ENCODE measurements at regions not wholly inside any gene's neighbourhood (a gene's known extent, or its start where the extent isn't known, plus 50 kb on each side); places are given as distances from the start of the nearest gene placed in this dataset.

GRCh38 chr10:129392855-129393254 is 74.2 kb upstream of the MGMT start:
- Histone ChIP-seq H3K9me3 (ENCODE audit: control insufficient read depth in 1 of 2, low read length in 2 of 2) (no peaks in the 10 kb centered on the region), H3K27me3 (ENCODE audit: insufficient read depth, low read length) (no peaks in the 10 kb centered on the region), H3K27ac (ENCODE audit: low read depth, low read length) (no peak overlapping the region), H3K4me1 (ENCODE audit: insufficient read depth, low read length) (no peaks in the 10 kb centered on the region), H3K36me3 (ENCODE audit: insufficient read depth, low read length) (no peaks in the 10 kb centered on the region), H3K4me3 (ENCODE audit: low read length in 2 of 2) (no peak overlapping the region)
- H3K4me1 Mint-ChIP-seq = no peaks in the 10 kb centered on the region
- DNase-seq = no peak
- intact Hi-C loops (cut with micrococcal nuclease) = no loop called here
- H3K27ac Mint-ChIP-seq = no peak overlapping the region
- no peaks in the 10 kb centered on the region for H3K36me3 Mint-ChIP-seq
- POLR2A ChIA-PET (ENCODE audit: partially characterized antibody) = no interaction called here
- H3K9me3 Mint-ChIP-seq = no peaks in the 10 kb centered on the region
- H3K4me3 Mint-ChIP-seq = no peak overlapping the region
- H3K27me3 Mint-ChIP-seq = peaks cover 2 to 3% of the 10 kb centered on the region in 2 donors
- CTCF ChIA-PET (ENCODE audit: partially characterized antibody) = no interaction called here

- no peaks in the 10 kb centered on the region for H3K9me3 Mint-ChIP-seq
- H3K36me3 Mint-ChIP-seq = no peaks in the 10 kb centered on the region
- Histone ChIP-seq H3K9me3 (ENCODE audit: control insufficient read depth in 1 of 2, low read length in 2 of 2) (no peaks in the 10 kb centered on the region), H3K4me1 (ENCODE audit: insufficient read depth, low read length) (no peaks in the 10 kb centered on the region), H3K27ac (ENCODE audit: low read depth, low read length) (no peak overlapping the region), H3K27me3 (ENCODE audit: insufficient read depth, low read length) (no peaks in the 10 kb centered on the region), H3K36me3 (ENCODE audit: insufficient read depth, low read length) (no peaks in the 10 kb centered on the region), H3K4me3 (ENCODE audit: low read length in 2 of 2) (no peak overlapping the region)
- no peaks in the 10 kb centered on the region for H3K4me1 Mint-ChIP-seq
- intact Hi-C loops (cut with micrococcal nuclease) = no loop called here
- ChIA-PET CTCF (ENCODE audit: partially characterized antibody) (no interaction called here), POLR2A (ENCODE audit: partially characterized antibody) (no interaction called here)
- peaks cover 0 to 3% of the 10 kb centered on the region in 2 donors for H3K27me3 Mint-ChIP-seq
- no peak overlapping the region for H3K4me3 Mint-ChIP-seq
- H3K27ac Mint-ChIP-seq = no peak overlapping the region
- DNase-seq = no peak
Observed at GRCh38 chr10:129393812-129394211, 73.2 kb upstream of the MGMT start.

GRCh38 chr10:129394518-129395328 is 72.3 kb upstream of the MGMT start:
- DNase-seq = no peak
- Histone ChIP-seq H3K4me3 (ENCODE audit: low read length in 2 of 2) (no peak overlapping the region), H3K36me3 (ENCODE audit: insufficient read depth, low read length) (no peaks in the 10 kb centered on the region), H3K4me1 (ENCODE audit: insufficient read depth, low read length) (no peaks in the 10 kb centered on the region), H3K27ac (ENCODE audit: low read depth, low read length) (no peak overlapping the region), H3K9me3 (ENCODE audit: control insufficient read depth in 1 of 2, low read length in 2 of 2) (no peaks in the 10 kb centered on the region), H3K27me3 (ENCODE audit: insufficient read depth, low read length) (no peaks in the 10 kb centered on the region)
- ChIA-PET POLR2A (ENCODE audit: partially characterized antibody) (no interaction called here), CTCF (ENCODE audit: partially characterized antibody) (no interaction called here)
- Mint-ChIP-seq H3K27me3 (no peaks in the 10 kb centered on the region), H3K9me3 (no peaks in the 10 kb centered on the region), H3K4me1 (no peaks in the 10 kb centered on the region), H3K36me3 (no peaks in the 10 kb centered on the region), H3K4me3 (no peak overlapping the region), H3K27ac (no peak overlapping the region)
- intact Hi-C loops (cut with micrococcal nuclease) = no loop called here

GRCh38 chr10:129396021-129396722 is 70.9 kb upstream of the MGMT start:
- H3K36me3 ChIP-seq (ENCODE audit: insufficient read depth, low read length) = no peaks in the 10 kb centered on the region
- POLR2A ChIA-PET (ENCODE audit: partially characterized antibody) = no interaction called here
- Mint-ChIP-seq H3K4me3 (no peak overlapping the region), H3K4me1 (no peaks in the 10 kb centered on the region), H3K27ac (no peak overlapping the region), H3K27me3 (no peaks in the 10 kb centered on the region), H3K9me3 (no peaks in the 10 kb centered on the region), H3K36me3 (no peaks in the 10 kb centered on the region)
- CTCF ChIA-PET (ENCODE audit: partially characterized antibody) = no interaction called here
- no peaks in the 10 kb centered on the region for H3K27me3 ChIP-seq (ENCODE audit: insufficient read depth, low read length)
- intact Hi-C loops (cut with micrococcal nuclease) = no loop called here
- H3K27ac ChIP-seq (ENCODE audit: low read depth, low read length) = no peak overlapping the region
- H3K4me1 ChIP-seq (ENCODE audit: insufficient read depth, low read length) = no peaks in the 10 kb centered on the region
- no peak for DNase-seq
- H3K4me3 ChIP-seq (ENCODE audit: low read length in 2 of 2) = no peak overlapping the region
- no peaks in the 10 kb centered on the region for H3K9me3 ChIP-seq (ENCODE audit: control insufficient read depth in 1 of 2, low read length in 2 of 2)

GRCh38 chr10:129397198-129397974 is 69.7 kb upstream of the MGMT start:
- Histone ChIP-seq H3K4me1 (ENCODE audit: insufficient read depth, low read length) (no peaks in the 10 kb centered on the region), H3K36me3 (ENCODE audit: insufficient read depth, low read length) (no peaks in the 10 kb centered on the region), H3K9me3 (ENCODE audit: control insufficient read depth in 1 of 2, low read length in 2 of 2) (no peaks in the 10 kb centered on the region), H3K4me3 (ENCODE audit: low read length in 2 of 2) (no peak overlapping the region), H3K27me3 (ENCODE audit: insufficient read depth, low read length) (no peaks in the 10 kb centered on the region), H3K27ac (ENCODE audit: low read depth, low read length) (no peak overlapping the region)
- intact Hi-C loops (cut with micrococcal nuclease) = no loop called here
- Mint-ChIP-seq H3K4me1 (no peaks in the 10 kb centered on the region), H3K4me3 (no peak overlapping the region), H3K27ac (no peak overlapping the region), H3K36me3 (no peaks in the 10 kb centered on the region), H3K9me3 (no peaks in the 10 kb centered on the region), H3K27me3 (no peaks in the 10 kb centered on the region)
- POLR2A ChIA-PET (ENCODE audit: partially characterized antibody) = no interaction called here
- CTCF ChIA-PET (ENCODE audit: partially characterized antibody) = no interaction called here
- DNase-seq = no peak

GRCh38 chr10:129398711-129399141 is 68.3 kb upstream of the MGMT start:
- ChIA-PET POLR2A (ENCODE audit: partially characterized antibody) (no interaction called here), CTCF (ENCODE audit: partially characterized antibody) (interaction anchor here (1.3 kb wide), 1 partner anchor 9 kb away, joined by 5 read pairs; no protein-coding TSS in a partner anchor)
- Histone ChIP-seq H3K4me3 (ENCODE audit: low read length in 2 of 2) (no peak overlapping the region), H3K36me3 (ENCODE audit: insufficient read depth, low read length) (no peaks in the 10 kb centered on the region), H3K27ac (ENCODE audit: low read depth, low read length) (no peak overlapping the region), H3K4me1 (ENCODE audit: insufficient read depth, low read length) (no peaks in the 10 kb centered on the region), H3K9me3 (ENCODE audit: control insufficient read depth in 1 of 2, low read length in 2 of 2) (no peaks in the 10 kb centered on the region), H3K27me3 (ENCODE audit: insufficient read depth, low read length) (no peaks in the 10 kb centered on the region)
- DNase-seq = no peak
- H3K36me3 Mint-ChIP-seq = no peaks in the 10 kb centered on the region
- H3K4me1 Mint-ChIP-seq = no peaks in the 10 kb centered on the region
- intact Hi-C loops (cut with micrococcal nuclease) = no loop called here
- no peak overlapping the region for H3K27ac Mint-ChIP-seq
- H3K9me3 Mint-ChIP-seq = no peaks in the 10 kb centered on the region
- H3K4me3 Mint-ChIP-seq = no peak overlapping the region
- H3K27me3 Mint-ChIP-seq = no peaks in the 10 kb centered on the region

GRCh38 chr10:129400426-129400825 is 66.6 kb upstream of the MGMT start:
- Histone ChIP-seq H3K36me3 (ENCODE audit: insufficient read depth, low read length) (no peaks in the 10 kb centered on the region), H3K27me3 (ENCODE audit: insufficient read depth, low read length) (no peaks in the 10 kb centered on the region), H3K9me3 (ENCODE audit: control insufficient read depth in 1 of 2, low read length in 2 of 2) (no peaks in the 10 kb centered on the region), H3K4me3 (ENCODE audit: low read length in 2 of 2) (no peak overlapping the region), H3K27ac (ENCODE audit: low read depth, low read length) (no peak overlapping the region), H3K4me1 (ENCODE audit: insufficient read depth, low read length) (no peaks in the 10 kb centered on the region)
- DNase-seq = no peak
- CTCF ChIA-PET (ENCODE audit: partially characterized antibody) = no interaction called here
- H3K4me1 Mint-ChIP-seq = no peaks in the 10 kb centered on the region
- intact Hi-C loops (cut with micrococcal nuclease) = no loop called here
- H3K27me3 Mint-ChIP-seq = no peaks in the 10 kb centered on the region
- no peak overlapping the region for H3K27ac Mint-ChIP-seq
- H3K9me3 Mint-ChIP-seq = no peaks in the 10 kb centered on the region
- POLR2A ChIA-PET (ENCODE audit: partially characterized antibody) = no interaction called here
- H3K4me3 Mint-ChIP-seq = no peak overlapping the region
- H3K36me3 Mint-ChIP-seq = no peaks in the 10 kb centered on the region

Measured in CD4-positive, alpha-beta memory T cell (primary cell).